Adrenal gland (tissue), 9 donors: ENCODE measurements at regions not wholly inside any gene's neighbourhood (a gene's known extent, or its start where the extent isn't known, plus 50 kb on each side); places are given as distances from the start of the nearest gene placed in this dataset.

ENCODE experiments used
- DNase-seq, 7 donors: peaks; one replicate each; pipeline ENCODE4 v3.0.0-alpha.2; 2019 to 2020
- H3K27ac ChIP-seq, 5 donors: fragments of 200-600 bp; sonication (generic) in 4 of 5; 1 replicate in 3 of 5; 2 replicates in 2 of 5; pipeline versions ENCODE4 v1.5.1 to v1.8.0; 2016 to 2020; ENCODE audit warnings: mild to moderate bottlenecking in 1 of 5
- H3K27me3 ChIP-seq: fragments of 200-600 bp; 2 replicates; pipeline ENCODE4 v1.8.0; 2021
- H3K36me3 ChIP-seq, 2 donors: fragments of 200-600 bp; replicated peaks in 1 of 2; 1 replicate in 1 of 2; 2 replicates in 1 of 2; pipeline versions ENCODE4 v1.5.1 to v1.8.0; 2018 to 2022
- H3K4me1 ChIP-seq, 2 donors: fragments of 200-600 bp; replicated peaks in 1 of 2; 1 replicate in 1 of 2; 2 replicates in 1 of 2; pipeline versions ENCODE4 v1.5.1 to v1.8.0; 2018 to 2021
- H3K4me3 ChIP-seq, 4 donors: fragments of 200-600 bp; sonication (generic) in 3 of 4; one replicate each; pipeline ENCODE4 v1.5.1; 2016 to 2018
- H3K9me3 ChIP-seq, 3 donors: fragments of 200-600 bp; sonication (generic) in 1 of 3; replicated peaks in 1 of 3; 1 replicate in 2 of 3; 2 replicates in 1 of 3; pipeline versions ENCODE4 v1.5.1 to v1.8.0; 2016 to 2021
- POLR2A ChIP-seq, 2 donors: fragments of 450-650 bp; IDR thresholded peaks; one replicate each; pipeline ENCODE4 v1.6.1; 2017; ENCODE audit warnings: antibody characterized with exemption in 2 of 2, mild to moderate bottlenecking in 2 of 2, moderate library complexity in 1 of 2
- WGBS, 4 donors: extraction: QIAGEN DNeasy Blood & Tissue Kit in 2 of 4; methylation state at CpG; one replicate each; pipeline versions ENCODE4 v1.1.5 to v1.1.7; 2013 to 2017; 5-methylcytosine and 5-hydroxymethylcytosine counted together
- intact Hi-C, 2 donors: fragments of 100-400 bp; cut with DNase I; formaldehyde crosslinking; loops; one replicate each; pipeline versions ENCODE4 v1.14.1 to v1.15.0; 2022 to 2023
- TF ChIP-seq, protein P1 (sequence below), 6 experiments: fragments of 450-650 bp in 4 of 6; fragments of 200-600 bp in 2 of 6; sonication (generic) in 1 of 6; IDR thresholded peaks; 1 replicate in 5 of 6; 2 replicates in 1 of 6; pipeline versions ENCODE4 v1.5.1 to v1.8.0; 2016 to 2021; ENCODE audit warnings: antibody characterized with exemption in 6 of 6, mild to moderate bottlenecking in 2 of 6, moderate library complexity in 1 of 6
- donor health status: healthy with polysubstance abuse.
- donor health status: Bipolar disorder and iron deficiency.
- donor health status: DM: yes; HTN: yes; CAD: no.
- donor health status: DM: no; HTN: no; CAD: no.
- donor health status: DM: no; HTN: no; CAD: no.

DNA sequence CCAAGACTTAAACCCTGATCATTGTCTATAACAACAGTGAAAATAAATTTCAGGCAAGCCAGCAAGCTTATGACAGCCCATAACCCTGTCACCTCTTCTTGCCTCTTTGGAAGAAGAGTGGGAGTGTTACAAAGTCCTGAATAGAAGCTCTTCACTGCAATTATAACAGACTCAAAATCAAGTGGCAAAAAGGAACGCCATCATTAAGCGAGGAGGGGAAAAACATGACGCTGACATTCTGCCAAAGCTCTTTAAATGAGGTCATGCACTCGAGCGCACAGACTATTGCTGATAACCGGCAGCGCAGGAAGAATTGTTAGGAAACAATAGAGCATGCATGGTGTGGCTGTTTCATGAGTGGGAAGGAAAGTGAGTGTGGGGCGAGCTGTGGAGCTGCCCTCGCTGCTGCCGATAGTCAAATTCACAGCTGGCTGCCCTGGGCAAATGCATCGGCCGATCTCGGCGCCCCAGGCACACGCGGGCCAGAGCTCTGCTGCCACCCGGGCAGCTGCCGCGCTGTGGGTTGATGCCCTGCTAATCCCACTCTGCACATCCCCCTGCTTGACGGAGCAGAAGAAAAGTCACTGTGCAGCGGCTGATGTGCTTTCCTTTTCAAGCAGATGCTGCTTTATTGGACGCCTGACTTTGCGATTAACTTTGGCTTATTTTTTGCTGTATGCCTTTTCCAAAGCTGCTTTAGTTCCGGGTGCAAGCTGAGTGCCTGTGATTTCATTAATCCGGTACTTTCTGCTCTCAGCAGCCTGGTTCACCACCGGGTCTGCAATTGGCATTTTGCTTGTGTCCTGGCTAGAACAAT lies 102.4 kb upstream of the ST6GALNAC5 start:
- TF ChIP-seq POLR2A (IDR thresholded peaks at IDR 0.05): no peak
- TF ChIP-seq, protein P1, sequence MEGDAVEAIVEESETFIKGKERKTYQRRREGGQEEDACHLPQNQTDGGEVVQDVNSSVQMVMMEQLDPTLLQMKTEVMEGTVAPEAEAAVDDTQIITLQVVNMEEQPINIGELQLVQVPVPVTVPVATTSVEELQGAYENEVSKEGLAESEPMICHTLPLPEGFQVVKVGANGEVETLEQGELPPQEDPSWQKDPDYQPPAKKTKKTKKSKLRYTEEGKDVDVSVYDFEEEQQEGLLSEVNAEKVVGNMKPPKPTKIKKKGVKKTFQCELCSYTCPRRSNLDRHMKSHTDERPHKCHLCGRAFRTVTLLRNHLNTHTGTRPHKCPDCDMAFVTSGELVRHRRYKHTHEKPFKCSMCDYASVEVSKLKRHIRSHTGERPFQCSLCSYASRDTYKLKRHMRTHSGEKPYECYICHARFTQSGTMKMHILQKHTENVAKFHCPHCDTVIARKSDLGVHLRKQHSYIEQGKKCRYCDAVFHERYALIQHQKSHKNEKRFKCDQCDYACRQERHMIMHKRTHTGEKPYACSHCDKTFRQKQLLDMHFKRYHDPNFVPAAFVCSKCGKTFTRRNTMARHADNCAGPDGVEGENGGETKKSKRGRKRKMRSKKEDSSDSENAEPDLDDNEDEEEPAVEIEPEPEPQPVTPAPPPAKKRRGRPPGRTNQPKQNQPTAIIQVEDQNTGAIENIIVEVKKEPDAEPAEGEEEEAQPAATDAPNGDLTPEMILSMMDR (IDR thresholded peaks at IDR 0.05): no peak
- DNase-seq: peak in 1 of 7 donors; percentile 55
- no peaks in the 10 kb centered on the region for H3K36me3 ChIP-seq
- H3K9me3 ChIP-seq: no peaks in the 10 kb centered on the region
- 48 to 62% (median 57%) methylated on average over 18 to 26 of the region's 26 CpGs for WGBS, 4 donors
- no peaks in the 10 kb centered on the region for H3K4me1 ChIP-seq
- no peak overlapping the region for H3K27ac ChIP-seq
- intact Hi-C loops: no loop called here
- H3K4me3 ChIP-seq: no peak overlapping the region
- H3K27me3 ChIP-seq: no peaks in the 10 kb centered on the region

DNA sequence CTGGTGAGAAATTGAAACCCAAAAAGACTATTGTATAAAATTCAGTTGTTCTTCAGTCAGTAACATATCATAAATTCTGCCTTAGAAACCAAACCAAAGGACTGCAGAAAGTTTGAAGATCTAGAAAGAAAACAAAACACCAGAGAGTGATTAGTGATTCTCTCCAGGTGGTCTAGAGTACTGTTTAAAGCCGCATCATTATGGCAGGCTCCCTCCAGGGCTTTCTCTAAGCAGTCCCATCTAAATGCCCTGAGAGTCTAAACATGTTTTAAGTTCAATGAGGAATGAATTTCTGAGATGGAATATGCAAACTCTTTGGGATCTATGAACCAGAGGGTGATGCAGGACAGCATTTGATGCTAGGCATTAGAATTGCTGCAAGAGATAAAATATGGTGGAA lies 100.9 kb upstream of the ST6GALNAC5 start:
- Histone ChIP-seq H3K27me3 (no peaks in the 10 kb centered on the region), H3K27ac (no peak overlapping the region), H3K4me1 (no peaks in the 10 kb centered on the region), H3K4me3 (no peak overlapping the region), H3K9me3 (no peaks in the 10 kb centered on the region), H3K36me3 (no peaks in the 10 kb centered on the region)
- TF ChIP-seq, protein P1 (IDR thresholded peaks at IDR 0.05): no peak
- no peak for TF ChIP-seq POLR2A (IDR thresholded peaks at IDR 0.05)
- 65 to 76% (median 71%) methylated on average over 1 of the region's 1 CpG for WGBS, 4 donors
- intact Hi-C loops: no loop called here
- no peak for DNase-seq

DNA sequence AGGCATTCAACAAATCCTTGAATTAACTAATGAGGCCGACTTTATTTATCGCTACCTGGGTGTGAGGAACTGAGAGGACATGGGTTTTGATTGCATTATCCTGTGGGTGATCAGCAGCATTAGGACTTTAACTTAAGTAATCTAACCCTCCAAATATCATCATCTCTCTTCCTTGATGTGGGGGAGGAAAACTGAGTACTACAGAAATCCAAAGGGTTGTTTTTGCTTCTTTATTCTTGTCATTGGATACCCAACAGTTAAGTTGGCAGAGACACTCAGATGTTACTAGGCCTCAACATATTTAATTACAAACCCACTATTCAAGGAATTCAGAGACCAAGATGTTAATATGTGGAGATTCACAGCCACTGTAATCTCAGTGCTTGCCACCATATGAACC lies 97.4 kb upstream of the ST6GALNAC5 start:
- no peaks in the 10 kb centered on the region for H3K27me3 ChIP-seq
- 93 to 96% (median 93%) methylated on average over 2 of the region's 2 CpGs for WGBS, 4 donors
- no peaks in the 10 kb centered on the region for H3K4me1 ChIP-seq
- no peaks in the 10 kb centered on the region for H3K9me3 ChIP-seq
- H3K36me3 ChIP-seq: no peaks in the 10 kb centered on the region
- H3K27ac ChIP-seq: no peak overlapping the region
- no peak for DNase-seq
- intact Hi-C loops: no loop called here
- H3K4me3 ChIP-seq: no peak overlapping the region
- TF ChIP-seq POLR2A (IDR thresholded peaks at IDR 0.05): no peak
- TF ChIP-seq, protein P1 (IDR thresholded peaks at IDR 0.05): no peak

DNA sequence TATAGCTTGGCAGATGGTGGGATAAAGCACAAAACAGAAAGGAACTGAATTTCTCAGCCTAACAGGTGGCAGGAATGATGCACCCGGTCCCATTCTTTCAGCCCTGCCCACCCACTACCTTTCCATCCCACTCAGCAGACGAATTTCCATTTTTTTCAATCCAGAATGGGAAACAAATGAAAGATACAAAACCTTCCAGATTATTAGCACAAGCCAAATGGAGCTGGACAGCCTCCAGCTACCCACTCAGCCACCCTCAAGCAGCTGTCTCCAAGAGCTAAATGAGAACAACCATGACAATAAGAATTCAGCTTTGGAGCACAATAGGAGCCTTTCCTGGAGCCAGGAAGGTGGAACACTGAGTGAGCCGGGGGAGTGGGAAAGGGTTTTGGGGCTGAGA lies 96.3 kb upstream of the ST6GALNAC5 start:
- TF ChIP-seq POLR2A (IDR thresholded peaks at IDR 0.05): no peak
- TF ChIP-seq, protein P1 (IDR thresholded peaks at IDR 0.05): no peak
- intact Hi-C loops: no loop called here
- H3K4me3 ChIP-seq: no peak overlapping the region
- no peaks in the 10 kb centered on the region for H3K4me1 ChIP-seq
- H3K36me3 ChIP-seq: no peaks in the 10 kb centered on the region
- WGBS, 4 donors: 30 to 43% (median 35%) methylated on average over 3 of the region's 3 CpGs
- DNase-seq: no peak
- no peaks in the 10 kb centered on the region for H3K9me3 ChIP-seq
- H3K27ac ChIP-seq: no peak overlapping the region
- no peaks in the 10 kb centered on the region for H3K27me3 ChIP-seq
